ENCODE measurements at regions not wholly inside any gene's neighbourhood (a gene's known extent, or its start where the extent isn't known, plus 50 kb on each side); places are given as distances from the start of the nearest gene placed in this dataset.
"Not testable (repeated sequence)": the region's sequence is repeated elsewhere in the genome, so short reads cannot be mapped to it uniquely, and the experiment has no call there.

DNA sequence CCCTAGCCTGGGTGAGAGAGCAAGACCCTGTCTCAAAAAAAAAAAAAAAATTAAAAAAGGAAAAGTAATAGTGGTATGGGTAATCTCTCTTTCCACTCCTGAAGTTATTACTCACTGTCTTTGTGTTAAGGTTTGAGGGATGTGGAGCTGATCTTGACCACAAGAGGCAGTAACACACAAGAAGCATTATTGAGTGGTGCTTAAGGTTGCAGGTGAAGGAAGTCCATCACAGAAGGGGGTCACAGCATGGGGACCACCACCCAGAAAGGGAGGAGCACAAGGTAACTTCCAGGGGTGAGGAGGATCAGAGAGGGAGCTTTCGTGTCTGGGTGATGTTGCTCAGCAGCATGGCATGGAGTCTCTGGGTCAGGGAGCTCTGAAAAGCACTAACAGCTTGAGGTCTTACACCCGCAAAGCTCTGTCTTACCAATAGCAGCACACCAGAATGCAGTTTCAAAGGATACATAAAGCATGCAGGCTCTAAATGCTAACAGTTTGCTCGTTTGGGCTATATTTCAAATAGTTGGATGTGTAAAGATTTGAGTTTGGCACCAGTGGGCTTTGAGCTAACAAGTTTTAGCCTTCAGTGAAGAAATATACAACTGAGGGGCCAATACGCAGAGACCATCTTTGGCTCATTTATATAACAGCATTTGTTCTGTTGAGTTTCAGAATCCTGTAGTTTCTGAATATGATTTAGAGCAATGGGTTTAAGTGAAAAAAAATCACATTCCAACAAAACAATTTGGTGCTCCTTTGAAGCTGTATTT, 100.4 kb upstream of the DNAJC1 start:
- Histone ChIP-seq H3K9me3 (ENCODE audit: control insufficient read depth in 2 of 3, insufficient read depth in 1 of 3, low read length in 3 of 3) (no peaks in the 10 kb centered on the region), H3K9ac (ENCODE audit: low read length in 3 of 3) (no peak overlapping the region), H3K27me3 (ENCODE audit: control insufficient read depth, insufficient read depth, low read length) (no peaks in the 10 kb centered on the region), H3K4me3 (ENCODE audit: low read length in 3 of 3) (no peak overlapping the region), H3K36me3 (ENCODE audit: control insufficient read depth in 2 of 3, insufficient read depth in 3 of 3, low read length in 3 of 3) (no peaks in the 10 kb centered on the region), H3K27ac (ENCODE audit: low read depth in 2 of 2, low read length in 2 of 2) (no peak overlapping the region), H3K4me1 (ENCODE audit: control insufficient read depth in 2 of 3, insufficient read depth in 2 of 3, low read depth in 1 of 3, low read length in 3 of 3) (no peaks in the 10 kb centered on the region)
- intact Hi-C loops (cut with DNase I), result no loop called here
- FAIRE-seq (no peak), DNase-seq (no peak)
- TF ChIP-seq, protein P1, sequence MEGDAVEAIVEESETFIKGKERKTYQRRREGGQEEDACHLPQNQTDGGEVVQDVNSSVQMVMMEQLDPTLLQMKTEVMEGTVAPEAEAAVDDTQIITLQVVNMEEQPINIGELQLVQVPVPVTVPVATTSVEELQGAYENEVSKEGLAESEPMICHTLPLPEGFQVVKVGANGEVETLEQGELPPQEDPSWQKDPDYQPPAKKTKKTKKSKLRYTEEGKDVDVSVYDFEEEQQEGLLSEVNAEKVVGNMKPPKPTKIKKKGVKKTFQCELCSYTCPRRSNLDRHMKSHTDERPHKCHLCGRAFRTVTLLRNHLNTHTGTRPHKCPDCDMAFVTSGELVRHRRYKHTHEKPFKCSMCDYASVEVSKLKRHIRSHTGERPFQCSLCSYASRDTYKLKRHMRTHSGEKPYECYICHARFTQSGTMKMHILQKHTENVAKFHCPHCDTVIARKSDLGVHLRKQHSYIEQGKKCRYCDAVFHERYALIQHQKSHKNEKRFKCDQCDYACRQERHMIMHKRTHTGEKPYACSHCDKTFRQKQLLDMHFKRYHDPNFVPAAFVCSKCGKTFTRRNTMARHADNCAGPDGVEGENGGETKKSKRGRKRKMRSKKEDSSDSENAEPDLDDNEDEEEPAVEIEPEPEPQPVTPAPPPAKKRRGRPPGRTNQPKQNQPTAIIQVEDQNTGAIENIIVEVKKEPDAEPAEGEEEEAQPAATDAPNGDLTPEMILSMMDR (IDR thresholded peaks at IDR 0.05; ENCODE audit: borderline replicate concordance, extremely low read depth, insufficient read depth), result peak; percentile 3

DNA sequence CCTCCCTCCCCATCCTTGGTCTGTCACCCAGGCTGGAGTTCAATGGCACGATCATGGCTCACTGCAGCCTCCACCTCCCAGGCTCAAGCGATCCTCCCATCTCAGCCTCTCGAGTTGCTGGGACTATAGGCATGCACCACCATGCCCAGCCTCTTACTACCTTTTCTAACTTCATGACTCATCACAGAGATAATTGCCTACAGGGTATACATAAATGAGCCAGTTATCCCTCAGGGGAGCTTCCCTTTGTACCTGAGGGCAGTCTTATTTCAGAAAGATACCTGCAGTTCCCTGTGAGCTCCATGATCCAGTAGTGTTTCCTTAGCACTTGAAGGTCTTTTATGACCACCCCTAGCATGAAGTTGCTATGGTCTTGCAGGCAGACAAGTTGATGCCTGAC, 94.2 kb upstream of the DNAJC1 start:
- no peak for FAIRE-seq
- TF ChIP-seq, protein P1 (IDR thresholded peaks at IDR 0.05; ENCODE audit: borderline replicate concordance, extremely low read depth, insufficient read depth), result no peak
- H3K9me3 ChIP-seq (ENCODE audit: control insufficient read depth in 2 of 3, insufficient read depth in 1 of 3, low read length in 3 of 3), result no peaks in the 10 kb centered on the region

DNA sequence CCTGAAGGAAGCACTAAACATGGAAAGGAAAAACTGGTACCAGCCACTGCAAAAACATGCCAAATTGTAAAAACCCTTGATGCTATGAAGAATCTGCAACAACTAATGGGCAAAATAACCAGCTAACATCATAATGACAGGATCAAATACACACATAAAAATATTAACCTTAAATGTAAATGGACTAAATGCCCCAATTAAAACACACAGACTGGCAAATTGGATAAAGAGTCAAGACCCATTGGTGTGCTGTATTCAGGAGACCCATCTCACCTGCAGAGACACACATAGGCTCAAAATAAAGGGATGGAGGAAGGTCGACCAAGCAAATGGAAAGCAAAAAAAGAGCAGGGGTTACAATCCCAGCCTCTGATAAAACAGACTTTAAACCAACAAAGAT, 87.7 kb upstream of the DNAJC1 start:
- intact Hi-C loops (cut with DNase I); H3K27me3 ChIP-seq (ENCODE audit: control insufficient read depth, insufficient read depth, low read length); H3K4me3 ChIP-seq (ENCODE audit: low read length in 3 of 3); H3K27ac ChIP-seq (ENCODE audit: low read depth in 2 of 2, low read length in 2 of 2); FAIRE-seq; H3K9ac ChIP-seq (ENCODE audit: low read length in 3 of 3); DNase-seq; H3K9me3 ChIP-seq (ENCODE audit: control insufficient read depth in 2 of 3, insufficient read depth in 1 of 3, low read length in 3 of 3); H3K4me1 ChIP-seq (ENCODE audit: control insufficient read depth in 2 of 3, insufficient read depth in 2 of 3, low read depth in 1 of 3, low read length in 3 of 3); H3K36me3 ChIP-seq (ENCODE audit: control insufficient read depth in 2 of 3, insufficient read depth in 3 of 3, low read length in 3 of 3): not testable (repeated sequence)

More for the DNA sequence above, 94.2 kb upstream of the DNAJC1 start:
- intact Hi-C loops (cut with DNase I), result no loop called here
- Histone ChIP-seq H3K27ac (ENCODE audit: low read depth in 2 of 2, low read length in 2 of 2) (no peak overlapping the region), H3K27me3 (ENCODE audit: control insufficient read depth, insufficient read depth, low read length) (no peaks in the 10 kb centered on the region), H3K4me1 (ENCODE audit: control insufficient read depth in 2 of 3, insufficient read depth in 2 of 3, low read depth in 1 of 3, low read length in 3 of 3) (no peaks in the 10 kb centered on the region), H3K4me3 (ENCODE audit: low read length in 3 of 3) (no peak overlapping the region), H3K9ac (ENCODE audit: low read length in 3 of 3) (no peak overlapping the region), H3K36me3 (ENCODE audit: control insufficient read depth in 2 of 3, insufficient read depth in 3 of 3, low read length in 3 of 3) (no peaks in the 10 kb centered on the region)
- no peak for DNase-seq

DNA sequence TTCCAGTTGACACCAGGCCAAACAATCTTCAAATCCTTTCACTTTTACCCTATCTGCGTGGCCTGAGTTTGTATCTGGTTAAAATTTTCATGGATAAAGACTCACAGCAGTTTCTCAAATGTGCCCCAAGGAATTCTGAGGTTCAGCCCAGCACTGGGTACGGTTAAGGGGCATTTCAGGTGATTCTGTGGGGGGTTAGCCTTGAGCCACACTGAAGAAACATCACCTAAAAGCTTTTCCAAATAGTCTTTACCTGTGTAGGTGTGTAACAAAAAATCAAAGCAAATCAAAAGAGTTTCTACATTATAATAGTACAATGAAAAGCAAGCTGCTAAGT, 83.8 kb upstream of the DNAJC1 start:
- intact Hi-C loops (cut with DNase I), result no loop called here
- no peak for FAIRE-seq

More for the DNA sequence above, 83.8 kb upstream of the DNAJC1 start:
- H3K36me3 ChIP-seq (ENCODE audit: control insufficient read depth in 2 of 3, insufficient read depth in 3 of 3, low read length in 3 of 3), result no peaks in the 10 kb centered on the region
- no peaks in the 10 kb centered on the region for H3K9me3 ChIP-seq (ENCODE audit: control insufficient read depth in 2 of 3, insufficient read depth in 1 of 3, low read length in 3 of 3)
- no peak for DNase-seq
- no peaks in the 10 kb centered on the region for H3K27me3 ChIP-seq (ENCODE audit: control insufficient read depth, insufficient read depth, low read length)
- H3K9ac ChIP-seq (ENCODE audit: low read length in 3 of 3), result no peak overlapping the region
- H3K4me3 ChIP-seq (ENCODE audit: low read length in 3 of 3), result no peak overlapping the region
- TF ChIP-seq, protein P1 (IDR thresholded peaks at IDR 0.05; ENCODE audit: borderline replicate concordance, extremely low read depth, insufficient read depth), result no peak
- no peak overlapping the region for H3K27ac ChIP-seq (ENCODE audit: low read depth in 2 of 2, low read length in 2 of 2)
- H3K4me1 ChIP-seq (ENCODE audit: control insufficient read depth in 2 of 3, insufficient read depth in 2 of 3, low read depth in 1 of 3, low read length in 3 of 3), result peaks cover 0 to 3% (median 0%) of the 10 kb centered on the region in 3 donors
